ENCODE measurements at regions not wholly inside any gene's neighbourhood (a gene's known extent, or its start where the extent isn't known, plus 50 kb on each side); places are given as distances from the start of the nearest gene placed in this dataset.

GRCh38 chr10:62736168-62736546 is 68.4 kb upstream of the ADO start:
- no peak overlapping the region for H3K4me2 ChIP-seq (ENCODE audit: low read length)
- H3K4me3 ChIP-seq (ENCODE audit: low read length), result no peak overlapping the region
- no peak overlapping the region for H3K9ac ChIP-seq (ENCODE audit: low read depth, low read length)
- peaks cover 37% of the 10 kb centered on the region for H3K4me1 ChIP-seq (ENCODE audit: control insufficient read depth, insufficient read depth, low read length)
- no peaks in the 10 kb centered on the region for H3K36me3 ChIP-seq (ENCODE audit: insufficient read depth, low read length)
- no peaks in the 10 kb centered on the region for H3K27me3 ChIP-seq (ENCODE audit: control insufficient read depth, insufficient read depth, low read length)
- no peaks in the 10 kb centered on the region for H3K9me3 ChIP-seq (replicated peaks; ENCODE audit: low read length)

DNA sequence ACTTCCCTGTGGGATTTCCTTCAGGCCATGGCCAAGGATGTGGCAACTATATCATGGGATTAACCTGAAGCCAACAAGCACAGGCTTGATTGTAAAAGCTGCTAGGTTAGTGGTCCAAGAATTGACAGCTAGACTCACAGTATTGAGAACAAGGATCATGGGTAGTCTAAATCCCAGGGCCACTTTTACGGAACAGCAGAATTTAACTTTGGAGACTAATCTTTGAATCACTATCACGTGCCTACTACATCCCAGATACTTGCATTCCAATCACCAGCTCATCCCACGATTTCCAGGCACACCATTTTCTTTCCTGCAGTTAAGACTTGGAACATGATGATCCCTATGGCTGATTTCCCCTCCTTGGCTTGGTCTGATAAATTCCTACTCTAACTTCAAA is 65.6 kb upstream of the ADO start:
- Histone ChIP-seq H3K27me3 (ENCODE audit: control insufficient read depth, insufficient read depth, low read length) (no peaks in the 10 kb centered on the region), H3K36me3 (ENCODE audit: insufficient read depth, low read length) (no peaks in the 10 kb centered on the region), H3K9me3 (replicated peaks; ENCODE audit: low read length) (no peaks in the 10 kb centered on the region), H3K4me3 (ENCODE audit: low read length) (no peak overlapping the region), H3K4me1 (ENCODE audit: control insufficient read depth, insufficient read depth, low read length) (peaks cover 26% of the 10 kb centered on the region), H3K9ac (ENCODE audit: low read depth, low read length) (no peak overlapping the region), H3K4me2 (ENCODE audit: low read length) (no peak overlapping the region)

GRCh38 chr10:62740885-62741745 is 63.4 kb upstream of the ADO start:
- peaks cover 18% of the 10 kb centered on the region for H3K4me1 ChIP-seq (ENCODE audit: control insufficient read depth, insufficient read depth, low read length)

DNA sequence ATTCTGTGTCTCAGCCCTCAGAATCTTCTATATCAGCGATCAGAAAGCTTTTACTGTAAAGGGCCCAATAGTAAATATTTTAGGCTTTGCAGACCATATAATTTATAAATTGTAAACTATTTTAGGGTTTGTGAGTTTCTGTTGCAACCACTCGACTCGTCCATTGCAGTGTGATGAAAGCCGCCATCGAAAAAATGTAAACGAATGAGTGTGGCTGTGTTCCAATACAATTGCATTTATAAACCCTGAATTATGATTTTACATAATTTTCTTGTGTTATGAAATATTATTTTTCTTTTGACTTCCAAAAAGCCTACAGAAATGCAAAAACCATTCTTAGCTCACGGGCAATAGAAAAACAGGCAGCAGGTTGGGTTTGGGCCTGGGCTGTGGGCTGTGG is 62.5 kb upstream of the ADO start:
- H3K4me3 ChIP-seq (ENCODE audit: low read length), result no peak overlapping the region
- no peak overlapping the region for H3K9ac ChIP-seq (ENCODE audit: low read depth, low read length)
- H3K4me2 ChIP-seq (ENCODE audit: low read length), result no peak overlapping the region
- peaks cover 14% of the 10 kb centered on the region for H3K4me1 ChIP-seq (ENCODE audit: control insufficient read depth, insufficient read depth, low read length)
- H3K9me3 ChIP-seq (replicated peaks; ENCODE audit: low read length), result no peaks in the 10 kb centered on the region
- no peaks in the 10 kb centered on the region for H3K27me3 ChIP-seq (ENCODE audit: control insufficient read depth, insufficient read depth, low read length)
- H3K36me3 ChIP-seq (ENCODE audit: insufficient read depth, low read length), result no peaks in the 10 kb centered on the region

More at GRCh38 chr10:62740885-62741745, 63.4 kb upstream of the ADO start:
- H3K4me3 ChIP-seq (ENCODE audit: low read length), result no peak overlapping the region
- H3K9ac ChIP-seq (ENCODE audit: low read depth, low read length), result no peak overlapping the region
- H3K9me3 ChIP-seq (replicated peaks; ENCODE audit: low read length), result no peaks in the 10 kb centered on the region
- H3K4me2 ChIP-seq (ENCODE audit: low read length), result no peak overlapping the region
- no peaks in the 10 kb centered on the region for H3K36me3 ChIP-seq (ENCODE audit: insufficient read depth, low read length)
- H3K27me3 ChIP-seq (ENCODE audit: control insufficient read depth, insufficient read depth, low read length), result no peaks in the 10 kb centered on the region

DNA sequence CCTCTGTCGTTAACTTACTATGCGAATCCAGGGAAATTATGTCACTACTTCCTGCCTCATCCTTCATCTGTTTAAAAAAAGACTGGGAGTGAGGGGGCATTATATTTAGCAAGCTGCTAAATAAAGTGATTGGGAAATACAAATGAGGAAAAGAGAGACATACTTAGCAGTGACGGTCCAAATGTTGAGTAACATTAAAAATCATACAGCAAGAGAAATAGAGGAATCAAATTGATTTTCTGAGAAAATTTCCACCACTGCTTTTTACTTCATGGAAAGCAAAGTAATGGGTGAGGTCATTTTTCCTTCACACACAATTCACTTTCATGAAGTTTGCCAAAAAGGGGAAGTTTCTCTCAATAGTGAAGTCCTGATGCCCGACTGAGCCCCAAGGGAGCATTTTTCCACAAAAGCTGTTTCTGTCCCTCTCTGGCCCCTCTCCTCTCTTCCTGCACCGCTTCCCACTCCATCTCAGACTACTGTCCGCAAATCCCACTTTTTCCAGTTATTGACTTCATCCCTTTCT is 61.9 kb upstream of the ADO start:
- H3K27me3 ChIP-seq (ENCODE audit: control insufficient read depth, insufficient read depth, low read length), result no peaks in the 10 kb centered on the region

DNA sequence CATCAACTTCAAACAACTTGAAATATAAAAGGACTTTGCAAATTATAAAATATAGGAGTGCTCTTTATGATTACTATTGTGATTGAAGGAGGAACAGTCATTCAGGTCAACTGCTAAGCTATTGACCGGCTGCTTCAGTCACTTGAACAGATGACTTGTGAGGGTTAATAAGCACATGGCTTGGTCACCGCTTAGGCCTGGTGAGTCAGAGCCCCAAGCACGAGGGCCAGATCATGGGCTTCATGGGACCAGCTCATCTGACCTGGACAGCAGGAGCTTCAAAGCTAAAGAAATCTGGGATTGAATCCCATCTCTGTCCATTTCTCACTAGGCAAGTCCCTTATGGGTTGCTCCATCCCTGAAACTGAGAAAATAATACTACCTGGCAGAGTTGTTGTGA is 60.4 kb upstream of the ADO start:
- H3K9me3 ChIP-seq (replicated peaks; ENCODE audit: low read length), result no peaks in the 10 kb centered on the region
- H3K27me3 ChIP-seq (ENCODE audit: control insufficient read depth, insufficient read depth, low read length), result no peaks in the 10 kb centered on the region
- H3K36me3 ChIP-seq (ENCODE audit: insufficient read depth, low read length), result no peaks in the 10 kb centered on the region
- H3K4me3 ChIP-seq (ENCODE audit: low read length), result no peak overlapping the region
- no peak overlapping the region for H3K9ac ChIP-seq (ENCODE audit: low read depth, low read length)
- H3K4me2 ChIP-seq (ENCODE audit: low read length), result no peak overlapping the region
- peaks cover 6% of the 10 kb centered on the region for H3K4me1 ChIP-seq (ENCODE audit: control insufficient read depth, insufficient read depth, low read length)

More for the DNA sequence above, 61.9 kb upstream of the ADO start:
- Histone ChIP-seq H3K9me3 (replicated peaks; ENCODE audit: low read length) (no peaks in the 10 kb centered on the region), H3K36me3 (ENCODE audit: insufficient read depth, low read length) (no peaks in the 10 kb centered on the region), H3K4me3 (ENCODE audit: low read length) (no peak overlapping the region), H3K4me1 (ENCODE audit: control insufficient read depth, insufficient read depth, low read length) (peaks cover 14% of the 10 kb centered on the region), H3K4me2 (ENCODE audit: low read length) (no peak overlapping the region), H3K9ac (ENCODE audit: low read depth, low read length) (no peak overlapping the region)

- Histone ChIP-seq H3K4me2 (ENCODE audit: low read length) (no peak overlapping the region), H3K9me3 (replicated peaks; ENCODE audit: low read length) (no peaks in the 10 kb centered on the region), H3K27me3 (ENCODE audit: control insufficient read depth, insufficient read depth, low read length) (no peaks in the 10 kb centered on the region), H3K9ac (ENCODE audit: low read depth, low read length) (no peak overlapping the region), H3K4me3 (ENCODE audit: low read length) (no peak overlapping the region), H3K36me3 (ENCODE audit: insufficient read depth, low read length) (no peaks in the 10 kb centered on the region), H3K4me1 (ENCODE audit: control insufficient read depth, insufficient read depth, low read length) (peaks cover 3% of the 10 kb centered on the region)
Measured at GRCh38 chr10:62745581-62745980, 58.9 kb upstream of the ADO start.

DNA sequence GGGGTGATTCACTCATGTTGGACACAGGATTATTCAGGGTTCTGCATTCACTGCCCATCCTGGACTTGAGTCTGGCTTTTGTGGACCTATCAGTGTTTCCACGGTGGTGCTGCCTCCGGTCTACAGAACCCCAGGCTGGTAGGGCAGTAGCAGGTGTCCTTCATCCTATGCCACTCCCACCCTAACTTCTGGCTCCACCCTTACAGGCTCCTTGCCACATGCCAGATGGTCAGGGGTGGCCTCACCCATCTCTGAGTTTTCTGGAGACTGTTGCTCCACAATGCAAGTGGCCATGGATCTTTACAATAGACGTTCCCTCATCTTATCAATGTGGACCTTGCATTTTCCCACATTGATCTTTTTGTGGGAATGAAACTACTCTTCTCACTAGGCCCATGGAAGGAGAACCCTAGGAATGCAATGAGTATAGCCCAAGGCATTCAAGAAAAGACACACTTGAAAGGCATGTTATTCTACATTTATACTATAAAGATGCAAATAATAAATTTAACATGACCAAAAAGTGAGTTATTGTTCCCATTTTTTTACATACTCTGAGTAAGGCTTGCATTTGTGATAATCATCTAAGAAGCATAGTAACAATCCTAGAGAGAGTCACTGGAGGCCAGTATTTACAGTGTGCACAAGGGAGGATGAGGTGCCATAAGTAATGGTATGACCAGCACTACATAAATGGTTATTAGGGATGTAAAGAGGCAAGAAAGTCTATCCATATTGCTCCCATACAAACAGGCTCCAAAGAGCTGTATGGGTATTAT is 57.4 kb upstream of the ADO start:
- no peaks in the 10 kb centered on the region for H3K9me3 ChIP-seq (replicated peaks; ENCODE audit: low read length)
- no peak overlapping the region for H3K4me2 ChIP-seq (ENCODE audit: low read length)
- H3K9ac ChIP-seq (ENCODE audit: low read depth, low read length), result no peak overlapping the region
- peaks cover 3% of the 10 kb centered on the region for H3K4me1 ChIP-seq (ENCODE audit: control insufficient read depth, insufficient read depth, low read length)
- H3K36me3 ChIP-seq (ENCODE audit: insufficient read depth, low read length), result no peaks in the 10 kb centered on the region
- H3K27me3 ChIP-seq (ENCODE audit: control insufficient read depth, insufficient read depth, low read length), result no peaks in the 10 kb centered on the region
- no peak overlapping the region for H3K4me3 ChIP-seq (ENCODE audit: low read length)

DNA sequence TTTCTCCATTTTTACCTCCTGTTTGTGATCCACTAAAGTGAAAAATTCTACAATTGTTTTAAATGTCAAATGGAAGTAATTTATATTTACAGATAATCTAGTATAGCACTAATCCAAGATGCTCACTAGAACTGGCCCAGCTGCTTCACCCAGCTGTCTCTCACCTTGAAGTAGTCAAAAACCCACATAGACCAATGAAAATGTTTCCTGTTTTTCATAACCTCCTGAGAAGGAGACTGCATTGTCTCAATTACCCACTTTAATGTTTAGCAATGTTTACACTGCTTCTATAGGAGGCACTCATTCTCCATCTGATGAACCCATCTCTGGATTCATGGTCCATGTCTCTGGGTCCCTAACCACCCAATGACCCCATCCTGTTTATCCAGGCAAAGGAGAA is 56.1 kb upstream of the ADO start:
- H3K4me2 ChIP-seq (ENCODE audit: low read length), result no peak overlapping the region
- H3K9ac ChIP-seq (ENCODE audit: low read depth, low read length), result no peak overlapping the region
- no peaks in the 10 kb centered on the region for H3K9me3 ChIP-seq (replicated peaks; ENCODE audit: low read length)
- no peaks in the 10 kb centered on the region for H3K4me1 ChIP-seq (ENCODE audit: control insufficient read depth, insufficient read depth, low read length)
- H3K4me3 ChIP-seq (ENCODE audit: low read length), result no peak overlapping the region
- H3K36me3 ChIP-seq (ENCODE audit: insufficient read depth, low read length), result no peaks in the 10 kb centered on the region
- H3K27me3 ChIP-seq (ENCODE audit: control insufficient read depth, insufficient read depth, low read length), result no peaks in the 10 kb centered on the region

DNA sequence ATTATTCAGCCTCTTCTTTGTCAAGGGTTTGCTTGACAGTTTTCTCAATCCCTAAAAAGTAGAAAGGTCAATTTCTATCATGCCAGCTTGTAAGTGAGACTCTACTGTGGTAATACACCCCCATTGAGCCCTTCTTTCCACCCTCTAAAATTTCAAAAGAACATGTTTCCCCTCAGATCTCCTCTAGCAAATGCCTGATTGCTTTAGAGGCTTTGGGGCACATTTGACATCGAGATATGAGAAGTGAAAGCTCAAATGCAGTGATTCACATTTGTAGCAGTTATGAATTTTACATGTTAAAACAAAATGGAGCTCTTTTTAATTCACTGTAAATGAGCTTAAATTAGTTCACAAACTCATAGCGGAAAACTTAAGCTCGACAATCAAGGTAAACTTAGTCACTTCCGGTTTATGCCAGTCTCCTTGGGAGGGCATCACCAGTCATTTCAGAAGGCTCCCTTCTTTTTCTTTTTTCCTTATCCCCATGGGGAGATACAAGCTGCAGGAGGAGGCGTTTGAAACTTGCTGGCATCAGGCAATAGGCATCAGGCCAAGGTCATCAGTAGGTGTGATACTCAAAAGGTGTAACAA is 55.3 kb upstream of the ADO start:
- Histone ChIP-seq H3K4me3 (ENCODE audit: low read length) (no peak overlapping the region), H3K9ac (ENCODE audit: low read depth, low read length) (no peak overlapping the region), H3K27me3 (ENCODE audit: control insufficient read depth, insufficient read depth, low read length) (no peaks in the 10 kb centered on the region), H3K4me1 (ENCODE audit: control insufficient read depth, insufficient read depth, low read length) (no peaks in the 10 kb centered on the region), H3K36me3 (ENCODE audit: insufficient read depth, low read length) (no peaks in the 10 kb centered on the region), H3K9me3 (replicated peaks; ENCODE audit: low read length) (no peaks in the 10 kb centered on the region), H3K4me2 (ENCODE audit: low read length) (no peak overlapping the region)

Data from skeletal muscle satellite cell (primary cell).